ENCODE measurements at regions not wholly inside any gene's neighbourhood (a gene's known extent, or its start where the extent isn't known, plus 50 kb on each side); places are given as distances from the start of the nearest gene placed in this dataset.

- DNase-seq (ENCODE audit: low read depth), result no peak
Measured at GRCh38 chr3:139778682-139779233, 101.0 kb upstream of the NMNAT3 start.

GRCh38 chr3:139774560-139775302 lies 97.0 kb upstream of the NMNAT3 start:
- peak; percentile 16 for DNase-seq (ENCODE audit: low read depth)

DNA sequence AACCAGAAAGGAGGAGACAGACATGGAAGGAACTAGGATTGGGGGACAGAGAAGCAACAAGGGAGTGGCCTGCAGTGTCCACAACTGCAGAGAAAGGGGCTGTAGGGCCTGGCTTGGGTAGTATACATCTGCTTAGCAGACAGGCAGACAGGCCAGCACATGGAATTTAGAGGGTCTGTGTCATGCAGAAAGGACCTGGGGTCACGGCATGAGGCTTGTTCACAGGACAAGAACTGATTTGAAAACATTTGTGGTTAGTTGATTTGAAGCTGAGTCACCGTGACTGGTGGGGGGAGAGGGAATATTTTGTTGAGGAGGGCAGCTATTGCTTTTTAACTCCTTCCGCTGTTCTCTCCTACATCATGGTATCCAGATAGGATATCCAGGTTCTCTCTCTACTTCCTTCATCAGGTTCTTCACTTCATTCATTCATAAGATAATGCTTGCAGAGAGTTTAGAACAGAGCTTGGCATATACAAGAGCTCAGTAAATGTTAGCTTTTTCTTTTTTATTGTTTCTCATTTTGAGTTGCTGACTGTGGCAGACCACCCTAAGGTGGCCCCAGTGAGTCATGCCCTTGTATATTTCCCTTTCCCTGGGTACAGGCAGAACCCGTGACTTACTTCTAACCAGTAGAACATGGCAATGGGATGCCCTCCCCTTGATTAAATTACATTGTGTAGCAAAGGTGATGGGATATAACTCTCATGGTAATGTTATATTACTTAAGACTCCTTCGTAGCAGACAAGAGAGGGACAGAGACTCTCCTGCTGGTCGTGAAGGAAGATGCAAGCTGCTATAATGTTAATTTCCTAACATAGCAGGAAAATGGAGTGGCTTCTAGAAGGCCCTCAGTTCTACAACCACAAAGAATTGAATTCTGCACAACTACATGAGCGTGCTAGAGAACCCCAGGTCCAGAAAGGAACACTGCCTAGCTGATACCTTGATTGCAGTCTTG lies 95.0 kb upstream of the NMNAT3 start:
- peak; percentile 99 for DNase-seq (ENCODE audit: low read depth)

GRCh38 chr3:139771331-139771730 lies 93.6 kb upstream of the NMNAT3 start:
- no peak for DNase-seq (ENCODE audit: low read depth)

GRCh38 chr3:139770577-139770976 lies 92.8 kb upstream of the NMNAT3 start:
- DNase-seq (ENCODE audit: low read depth), result no peak

- no peak for DNase-seq (ENCODE audit: low read depth)
Measured at GRCh38 chr3:139769796-139770195, 92.0 kb upstream of the NMNAT3 start.

- DNase-seq (ENCODE audit: low read depth), result peak; percentile 99
Measured at GRCh38 chr3:139764936-139765335, 87.2 kb upstream of the NMNAT3 start.

DNA sequence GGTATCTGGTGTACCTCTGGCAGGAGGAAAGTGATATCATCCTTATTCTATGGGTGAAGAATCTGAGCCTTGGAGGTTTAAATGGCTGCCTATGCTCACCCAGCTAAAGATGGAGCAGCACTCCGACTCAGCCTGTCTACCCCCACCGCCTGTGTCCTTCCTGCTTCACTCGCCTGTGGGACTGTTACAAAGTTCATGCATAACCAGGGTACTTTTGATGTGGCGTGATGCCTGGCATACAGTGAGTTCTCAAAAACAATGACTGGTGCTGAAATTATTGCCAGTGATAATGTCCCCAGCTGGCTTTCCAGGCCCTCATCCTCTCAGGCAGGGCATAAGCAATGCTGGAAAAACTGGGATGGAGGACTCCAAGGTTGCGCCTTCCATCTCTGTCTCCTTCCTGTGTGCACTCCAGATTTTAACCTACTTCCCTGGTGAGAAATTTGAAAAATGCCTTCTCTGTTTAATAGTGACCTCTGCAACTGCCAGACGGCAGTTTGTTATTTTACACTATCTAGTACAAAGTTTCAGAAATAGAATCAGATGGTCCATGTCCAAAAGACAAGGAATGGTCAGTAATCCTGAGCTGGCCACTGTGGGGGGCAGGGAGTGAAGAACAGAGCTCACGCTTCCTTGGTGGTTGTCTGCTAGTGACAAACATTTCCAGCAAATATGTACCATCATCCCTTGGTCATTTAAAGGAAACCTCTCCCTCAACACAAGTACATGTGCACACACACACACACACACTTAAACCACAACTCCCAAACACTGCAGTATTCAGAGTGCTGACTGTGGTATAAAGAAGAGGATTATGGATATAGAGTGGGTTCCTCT lies 86.5 kb upstream of the NMNAT3 start:
- peak; percentile 28 for DNase-seq (ENCODE audit: low read depth)

GRCh38 chr3:139762302-139762701 lies 84.5 kb upstream of the NMNAT3 start:
- DNase-seq (ENCODE audit: low read depth), result no peak

DNA sequence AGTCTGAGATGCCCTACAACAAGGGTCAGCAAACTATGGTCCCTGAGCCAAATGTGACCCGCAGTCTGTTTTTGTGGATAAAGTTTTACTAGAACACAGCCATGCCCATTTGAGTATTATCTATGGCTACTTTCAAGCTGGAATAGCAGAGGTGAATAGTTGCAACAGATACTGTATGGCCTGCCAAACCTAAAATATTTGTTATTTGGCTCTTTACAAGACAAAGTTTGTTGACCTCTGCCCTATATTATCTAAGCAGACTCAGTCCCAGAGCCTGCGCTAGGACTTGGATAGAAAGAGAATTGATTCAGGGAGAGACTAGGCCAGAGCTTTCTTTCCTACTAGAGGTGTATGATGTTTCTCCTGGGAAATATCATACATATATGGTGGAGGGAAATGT lies 81.7 kb upstream of the NMNAT3 start:
- DNase-seq (ENCODE audit: low read depth), result no peak

- DNase-seq (ENCODE audit: low read depth), result no peak
Measured at GRCh38 chr3:139758654-139759291, 81.0 kb upstream of the NMNAT3 start.

- no peak for DNase-seq (ENCODE audit: low read depth)
Measured at GRCh38 chr3:139757448-139758030, 79.8 kb upstream of the NMNAT3 start.

- no peak for DNase-seq (ENCODE audit: low read depth)
Measured at GRCh38 chr3:139756529-139757103, 78.8 kb upstream of the NMNAT3 start.

- DNase-seq (ENCODE audit: low read depth), result no peak
Measured at GRCh38 chr3:139755551-139755950, 77.8 kb upstream of the NMNAT3 start.

- no peak for DNase-seq (ENCODE audit: low read depth)
Measured at GRCh38 chr3:139751789-139752188, 74.0 kb upstream of the NMNAT3 start.

DNA sequence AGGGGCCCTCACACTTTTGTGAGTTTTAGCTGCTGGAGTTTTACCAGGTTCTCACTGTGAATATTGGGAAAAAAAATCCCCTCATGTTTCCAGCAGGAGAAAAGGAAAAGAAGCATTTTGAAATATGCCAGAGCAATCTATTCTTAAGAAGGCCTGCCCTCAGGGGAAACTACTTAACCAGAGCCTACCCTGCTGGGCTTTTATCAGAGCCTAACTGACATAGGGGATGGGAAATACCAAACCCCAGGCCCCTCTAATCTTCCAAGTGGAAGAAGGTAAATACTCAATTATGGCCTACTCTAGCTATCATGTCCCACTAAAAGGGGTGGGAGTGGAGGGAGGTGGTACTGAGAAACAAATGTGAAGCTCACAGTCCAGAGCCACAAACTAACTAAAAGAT lies 68.7 kb upstream of the NMNAT3 start:
- no peak for DNase-seq (ENCODE audit: low read depth)

GRCh38 chr3:139745831-139746230 lies 68.1 kb upstream of the NMNAT3 start:
- DNase-seq (ENCODE audit: low read depth), result peak; percentile 90

DNA sequence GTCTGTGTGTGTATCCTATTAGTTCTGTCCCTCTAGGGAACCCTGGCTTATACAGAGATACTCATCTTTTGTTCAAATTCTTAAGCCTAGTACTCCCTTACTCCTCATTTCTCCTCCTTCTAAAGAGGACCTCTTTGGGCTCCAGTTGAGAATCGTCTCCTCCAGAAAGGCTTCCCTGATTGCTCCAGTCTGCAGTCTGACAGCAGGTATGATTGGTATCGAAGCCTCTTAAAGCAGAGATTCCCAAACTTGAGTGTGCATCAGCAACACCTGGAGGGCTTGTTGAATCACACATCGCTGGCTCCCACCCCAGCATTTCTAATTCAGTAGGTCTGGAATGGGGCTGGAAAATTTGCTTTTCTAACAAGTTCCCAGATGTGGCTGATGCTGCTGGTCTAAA lies 60.9 kb upstream of the NMNAT3 start:
- DNase-seq (ENCODE audit: low read depth), result no peak

DNA sequence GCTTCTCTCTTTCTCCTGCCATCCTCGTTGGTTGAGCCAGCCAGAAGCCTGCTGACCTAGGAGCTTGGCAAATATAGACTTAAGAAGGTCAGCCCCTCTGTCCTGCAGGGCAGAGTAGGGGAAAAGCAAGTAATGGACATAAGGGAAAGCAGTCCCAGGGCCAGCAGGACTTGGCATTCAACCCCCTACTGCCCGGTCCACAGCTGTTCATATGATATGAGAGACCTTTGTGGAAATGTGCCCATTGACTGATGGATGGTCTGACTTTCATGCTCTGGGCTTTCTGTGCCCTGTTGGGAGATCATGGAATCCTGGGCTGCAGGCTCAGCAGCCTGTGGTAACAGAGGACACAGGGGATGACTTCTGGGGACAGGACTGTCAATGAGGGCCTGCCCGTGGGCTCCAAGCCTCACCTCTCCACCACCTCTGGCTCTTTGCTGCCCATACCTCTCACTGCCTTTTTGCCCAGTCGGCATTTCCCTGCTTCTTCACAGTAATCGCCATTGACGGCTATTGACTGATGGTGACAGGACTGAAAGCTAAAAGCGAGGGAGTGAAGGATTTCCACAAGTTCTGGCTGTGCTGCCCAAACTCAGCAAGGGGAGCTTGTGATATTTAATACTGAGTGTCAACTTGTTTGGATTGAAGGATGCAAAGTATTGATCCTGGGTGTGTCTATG lies 60.0 kb upstream of the NMNAT3 start:
- DNase-seq (ENCODE audit: low read depth), result no peak
